GM12891 (cell line): ENCODE measurements at regions not wholly inside any gene's neighbourhood (a gene's known extent, or its start where the extent isn't known, plus 50 kb on each side); places are given as distances from the start of the nearest gene placed in this dataset.

ENCODE experiments used
- POLR2A ChIP-seq: IDR thresholded peaks from 2 replicates; pipeline ENCODE4 v1.6.1; 2011; ENCODE audit warnings: low read depth, low read length, control low read depth
- POLR2AphosphoS5 ChIP-seq: IDR thresholded peaks from 2 replicates; pipeline ENCODE4 v1.6.1; 2011; ENCODE audit warnings: low read depth, low read length, control low read depth
- SPI1 ChIP-seq: IDR thresholded peaks from 2 replicates; pipeline ENCODE4 v1.6.1; 2011; ENCODE audit warnings: low read depth, low read length, control low read depth
- TAF1 ChIP-seq: IDR thresholded peaks from 2 replicates; pipeline ENCODE4 v1.6.1; 2011; ENCODE audit warnings: low read depth, low read length, control low read depth

DNA sequence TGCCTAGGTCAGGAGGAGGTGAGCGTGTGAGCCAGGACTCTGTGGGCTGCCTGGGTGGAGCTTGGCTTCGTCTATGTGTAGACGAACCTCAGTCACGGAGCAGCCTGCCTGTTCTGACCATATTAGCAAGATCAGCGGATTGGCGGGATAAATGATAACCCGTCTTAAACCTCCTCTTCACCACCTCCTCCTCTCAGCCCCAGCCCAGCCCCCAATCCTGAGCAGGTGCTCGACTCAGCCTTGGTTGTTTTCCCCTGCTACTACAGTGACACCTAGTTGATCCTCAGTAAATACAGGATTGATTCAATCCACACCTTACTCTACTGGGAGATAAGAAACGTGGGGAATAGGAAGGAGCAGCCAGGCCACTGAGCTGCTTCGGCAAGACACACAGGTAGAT is 286.1 kb downstream of the IRX2 start:
- no peak for TF ChIP-seq POLR2A
- TF ChIP-seq POLR2AphosphoS5 = no peak
- TF ChIP-seq SPI1 = no peak
- TF ChIP-seq TAF1 = no peak
